ENCODE measurements at regions not wholly inside any gene's neighbourhood (a gene's known extent, or its start where the extent isn't known, plus 50 kb on each side); places are given as distances from the start of the nearest gene placed in this dataset.

DNA sequence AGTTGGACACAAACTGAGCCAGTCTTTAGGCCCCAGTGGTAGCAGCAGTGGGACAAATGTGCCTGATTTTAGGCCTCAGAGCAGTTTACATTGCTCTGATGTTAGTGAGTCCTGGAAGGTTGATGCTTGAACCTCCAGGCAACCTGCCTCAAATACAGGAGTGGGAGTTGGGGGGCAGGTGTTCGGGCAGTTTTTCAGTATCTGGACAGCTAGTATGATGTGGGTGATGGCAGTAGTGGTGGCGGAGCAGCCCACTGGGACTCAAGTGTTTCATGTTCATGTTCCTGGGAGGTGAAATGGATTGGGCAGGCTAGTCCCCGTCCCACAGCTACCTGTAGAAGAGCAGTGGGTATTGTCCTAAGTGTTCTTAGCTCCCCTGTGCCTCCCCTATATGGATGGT is 857.8 kb downstream of the JRKL start:
- TF ChIP-seq TAF1 (IDR thresholded peaks at IDR 0.05; ENCODE audit: low read depth, low read length) (no peak), POLR2AphosphoS5 (IDR thresholded peaks at IDR 0.05; ENCODE audit: low read depth, low read length) (no peak)

Data from GM12891 (cell line).